CD4-positive, alpha-beta T cell treated with Interferon gamma for 1 hour (primary cell): ENCODE measurements at regions not wholly inside any gene's neighbourhood (a gene's known extent, or its start where the extent isn't known, plus 50 kb on each side); places are given as distances from the start of the nearest gene placed in this dataset.
"Not testable (repeated sequence)": the region's sequence is repeated elsewhere in the genome, so short reads cannot be mapped to it uniquely, and the experiment has no call there.

ENCODE experiments used
- DNase-seq: peaks from one replicate; pipeline ENCODE4 v3.0.0-alpha.2; 2020

- no peak for DNase-seq
Observed at GRCh38 chr4:162838671-162839070, 328.0 kb downstream of the NAF1 start.

GRCh38 chr4:162837679-162838078, 329.0 kb downstream of the NAF1 start:
- DNase-seq: no peak

GRCh38 chr4:162837241-162837640, 329.4 kb downstream of the NAF1 start:
- no peak for DNase-seq

GRCh38 chr4:162836773-162837172, 329.9 kb downstream of the NAF1 start:
- no peak for DNase-seq

- not testable (repeated sequence) for DNase-seq
Observed at GRCh38 chr4:162836258-162836657, 330.4 kb downstream of the NAF1 start.

- DNase-seq: no peak
Observed at GRCh38 chr4:162830899-162831298, 335.8 kb downstream of the NAF1 start.

GRCh38 chr4:162817374-162817773, 349.3 kb downstream of the NAF1 start:
- DNase-seq: not testable (repeated sequence)

GRCh38 chr4:162804351-162804924, 362.3 kb downstream of the NAF1 start:
- DNase-seq: no peak

GRCh38 chr4:162803378-162803777, 363.3 kb downstream of the NAF1 start:
- DNase-seq: no peak

- no peak for DNase-seq
Observed at GRCh38 chr4:162797108-162797507, 369.6 kb downstream of the NAF1 start.

GRCh38 chr4:162793571-162793970, 373.1 kb downstream of the NAF1 start:
- no peak for DNase-seq

- DNase-seq: no peak
Observed at GRCh38 chr4:162793004-162793403, 373.7 kb downstream of the NAF1 start.

GRCh38 chr4:162791226-162791625, 375.5 kb downstream of the NAF1 start:
- no peak for DNase-seq

GRCh38 chr4:162787120-162787519, 379.6 kb downstream of the NAF1 start:
- no peak for DNase-seq

- no peak for DNase-seq
Observed at GRCh38 chr4:162782778-162783525, 383.7 kb downstream of the NAF1 start.

- DNase-seq: no peak
Observed at GRCh38 chr4:162782096-162782777, 384.5 kb downstream of the NAF1 start.

- DNase-seq: no peak
Observed at GRCh38 chr4:162770761-162771490, 395.8 kb downstream of the NAF1 start.

GRCh38 chr4:162767083-162767482, 399.6 kb downstream of the NAF1 start:
- no peak for DNase-seq

GRCh38 chr4:162761965-162762364, 404.7 kb downstream of the NAF1 start:
- DNase-seq: no peak

GRCh38 chr4:162740228-162740627, 426.5 kb downstream of the NAF1 start:
- not testable (repeated sequence) for DNase-seq

- not testable (repeated sequence) for DNase-seq
Observed at GRCh38 chr4:162739596-162739995, 427.1 kb downstream of the NAF1 start.

- no peak for DNase-seq
Observed at GRCh38 chr4:162732876-162733275, 433.8 kb downstream of the NAF1 start.

GRCh38 chr4:162727766-162728165, 438.9 kb downstream of the NAF1 start:
- DNase-seq: no peak
